Esophagus muscularis mucosa (tissue), 4 donors: ENCODE measurements at regions not wholly inside any gene's neighbourhood (a gene's known extent, or its start where the extent isn't known, plus 50 kb on each side); places are given as distances from the start of the nearest gene placed in this dataset.

Experiments
- DNase-seq: peaks from one replicate; pipeline ENCODE4 v3.0.0-alpha.2; 2017; ENCODE audit errors: extremely low spot score
- H3K27ac ChIP-seq, 4 donors: fragments of 200-600 bp; sonication (generic); replicated peaks in 1 of 4; 1 replicate in 3 of 4; 2 replicates in 1 of 4; pipeline ENCODE4 v1.5.1; 2016 to 2019; ENCODE audit warnings: mild to moderate bottlenecking in 1 of 4
- H3K27me3 ChIP-seq, 4 donors: fragments of 200-600 bp; sonication (generic); one replicate each; pipeline versions ENCODE4 v1.5.1 to v1.6.0; 2016 to 2019
- H3K36me3 ChIP-seq, 4 donors: fragments of 200-600 bp; sonication (generic); one replicate each; pipeline ENCODE4 v1.5.1; 2016 to 2019
- H3K4me1 ChIP-seq, 4 donors: fragments of 200-600 bp; sonication (generic); one replicate each; pipeline ENCODE4 v1.5.1; 2016 to 2019
- H3K4me3 ChIP-seq, 4 donors: fragments of 200-600 bp; sonication (generic); 1 replicate in 2 of 4; 2 replicates in 2 of 4; pipeline ENCODE4 v1.5.1; 2016 to 2019; ENCODE audit warnings: mild to moderate bottlenecking in 4 of 4, moderate library complexity in 1 of 4
- H3K9me3 ChIP-seq, 4 donors: fragments of 200-600 bp; sonication (generic); 1 replicate in 3 of 4; 2 replicates in 1 of 4; pipeline ENCODE4 v1.5.1; 2016 to 2019
- POLR2A ChIP-seq: fragments of 450-650 bp; IDR thresholded peaks from one replicate; pipeline ENCODE4 v1.6.1; 2017; ENCODE audit warnings: antibody characterized with exemption, moderate library complexity, mild to moderate bottlenecking, low read depth
- POLR2AphosphoS5 ChIP-seq, 2 donors: sonication (generic); formaldehyde crosslinking; IDR thresholded peaks; one replicate each; pipeline ENCODE4 v1.6.1; 2017; ENCODE audit warnings: antibody characterized with exemption in 2 of 2
- WGBS: methylation state at CpG from one replicate; pipeline ENCODE4 v1.1.5; 2018; 5-methylcytosine and 5-hydroxymethylcytosine counted together
- intact Hi-C: fragments of 100-400 bp; cut with DNase I; formaldehyde crosslinking; loops from one replicate; pipeline ENCODE4 v1.15.1; 2023

DNA sequence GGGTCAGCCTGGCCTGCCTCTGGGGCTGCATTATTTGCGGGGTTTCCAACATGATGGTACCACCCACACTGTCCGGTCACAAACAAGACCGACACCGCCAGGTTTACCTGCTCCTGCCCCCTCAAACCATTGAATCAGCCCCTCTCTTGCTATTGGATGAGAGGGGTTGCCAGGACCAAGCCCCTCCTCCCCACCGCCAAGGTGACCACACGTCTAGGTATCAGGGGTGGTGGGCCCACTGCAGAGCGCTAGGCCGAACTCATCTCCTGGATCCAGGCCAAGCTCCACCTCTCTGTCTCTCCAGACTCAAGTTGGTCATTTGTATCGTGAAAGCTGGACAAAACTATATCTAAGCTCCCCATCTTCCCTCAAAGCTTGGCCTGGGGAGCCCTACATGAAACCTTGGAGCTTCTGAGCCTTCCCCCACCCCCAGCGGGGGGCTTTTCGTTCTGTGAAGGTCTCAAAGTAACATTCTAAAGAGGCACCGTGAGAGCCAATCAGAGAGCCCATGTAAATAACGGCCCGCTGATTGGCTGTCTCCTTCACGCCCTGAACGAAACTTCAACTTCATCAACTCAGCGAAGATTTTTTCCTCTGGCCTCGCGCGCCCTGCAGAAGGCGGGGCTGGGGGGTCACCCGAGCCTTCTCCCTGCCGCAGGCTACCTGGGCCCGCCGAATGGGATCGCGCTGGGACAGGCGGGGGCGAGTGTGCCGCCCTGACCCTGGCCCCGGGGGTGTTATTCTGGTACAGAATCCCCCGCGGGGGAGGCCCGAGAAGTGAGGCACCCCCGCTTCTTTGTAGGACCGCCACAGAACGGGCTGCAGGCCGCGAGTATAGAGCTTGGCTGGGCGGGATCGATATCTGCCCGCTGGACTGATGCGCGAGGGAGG, 49.6 kb upstream of the PSD2 start:
- Histone ChIP-seq H3K27ac (peak overlapping the region; percentile 34 to 71 (median 61)), H3K27me3 (peaks cover 0 to 28% (median 13%) of the 10 kb centered on the region in 4 donors), H3K4me3 (peak overlapping the region; percentile 51 to 63 (median 56)), H3K9me3 (no peaks in the 10 kb centered on the region), H3K4me1 (peaks cover 35 to 39% (median 37%) of the 10 kb centered on the region in 4 donors), H3K36me3 (no peaks in the 10 kb centered on the region)
- TF ChIP-seq POLR2AphosphoS5 (IDR thresholded peaks at IDR 0.05) (peak; percentile 45), POLR2A (no peak)
- 2% methylated on average over 9 of the region's 44 CpGs for WGBS
- intact Hi-C loops = no loop called here
- DNase-seq = peak; percentile 95
